GM12891 (cell line): ENCODE measurements at regions not wholly inside any gene's neighbourhood (a gene's known extent, or its start where the extent isn't known, plus 50 kb on each side); places are given as distances from the start of the nearest gene placed in this dataset.

ENCODE experiments used
- POLR2A ChIP-seq: IDR thresholded peaks from 2 replicates; pipeline ENCODE4 v1.6.1; 2011; ENCODE audit warnings: low read depth, low read length, control low read depth
- POLR2AphosphoS5 ChIP-seq: IDR thresholded peaks from 2 replicates; pipeline ENCODE4 v1.6.1; 2011; ENCODE audit warnings: low read depth, low read length, control low read depth
- TAF1 ChIP-seq: IDR thresholded peaks from 2 replicates; pipeline ENCODE4 v1.6.1; 2011; ENCODE audit warnings: low read depth, low read length, control low read depth

GRCh38 chr1:96425382-96426129, 296.0 kb upstream of the PTBP2 start:
- TF ChIP-seq POLR2AphosphoS5 (no peak), POLR2A (no peak), TAF1 (no peak)
